ENCODE measurements at regions not wholly inside any gene's neighbourhood (a gene's known extent, or its start where the extent isn't known, plus 50 kb on each side); places are given as distances from the start of the nearest gene placed in this dataset.

DNA sequence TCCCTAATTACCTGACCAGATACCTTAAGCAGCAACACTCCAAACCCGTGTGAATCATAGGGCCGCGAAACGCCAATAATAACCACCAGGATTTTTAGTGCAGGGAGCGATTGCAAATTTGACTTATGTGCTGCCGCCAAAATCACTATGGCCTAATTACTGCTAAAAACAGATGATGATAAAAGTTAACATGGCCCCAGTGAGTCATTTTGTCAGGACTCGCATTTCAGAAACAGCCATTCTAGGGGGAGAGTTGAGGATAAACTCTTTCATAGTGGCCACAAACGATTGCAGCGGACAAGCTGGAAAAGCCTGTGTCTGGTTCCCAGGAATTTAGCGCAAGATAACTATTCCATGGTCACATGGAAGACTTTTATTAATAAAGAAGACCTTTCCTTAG, 103.4 kb downstream of the HLX start:
- DNase-seq (ENCODE audit: low spot score), result no peak

DNA sequence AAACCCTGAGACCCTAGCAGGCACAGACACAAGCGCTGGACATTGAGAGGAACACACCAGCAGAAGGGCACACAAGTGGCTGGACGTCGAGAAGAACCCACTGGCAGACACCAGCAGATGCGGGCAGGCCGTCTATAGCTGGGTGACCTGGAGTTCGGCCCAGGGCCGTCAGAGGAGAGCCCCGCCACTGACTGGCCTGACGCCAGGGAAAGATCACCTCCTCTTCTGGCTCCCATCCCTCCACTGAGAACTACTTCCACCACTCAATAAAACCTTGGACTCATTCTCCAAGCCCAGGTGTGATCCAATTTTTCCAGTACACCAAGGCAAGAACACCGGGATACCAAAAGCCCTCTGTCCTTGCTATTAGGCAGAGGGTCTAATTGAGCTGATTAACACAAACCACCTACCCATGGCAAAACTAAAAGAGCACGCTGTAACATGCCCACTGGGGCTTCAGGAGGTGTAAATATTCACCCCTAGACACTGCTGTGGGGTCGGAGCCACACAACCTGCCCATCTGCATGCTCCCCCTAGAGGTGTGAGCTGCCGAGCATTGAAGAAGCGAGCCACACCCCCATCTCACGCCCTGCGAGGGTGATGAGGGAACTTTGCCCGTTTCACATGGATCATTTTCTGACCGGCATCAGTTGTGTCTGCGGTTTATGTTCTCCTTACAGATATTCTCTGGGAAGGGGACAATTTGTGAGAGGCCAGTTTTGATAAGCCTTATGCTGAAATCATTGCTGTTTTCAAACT, 104.8 kb downstream of the HLX start:
- no peak for DNase-seq (ENCODE audit: low spot score)

DNA sequence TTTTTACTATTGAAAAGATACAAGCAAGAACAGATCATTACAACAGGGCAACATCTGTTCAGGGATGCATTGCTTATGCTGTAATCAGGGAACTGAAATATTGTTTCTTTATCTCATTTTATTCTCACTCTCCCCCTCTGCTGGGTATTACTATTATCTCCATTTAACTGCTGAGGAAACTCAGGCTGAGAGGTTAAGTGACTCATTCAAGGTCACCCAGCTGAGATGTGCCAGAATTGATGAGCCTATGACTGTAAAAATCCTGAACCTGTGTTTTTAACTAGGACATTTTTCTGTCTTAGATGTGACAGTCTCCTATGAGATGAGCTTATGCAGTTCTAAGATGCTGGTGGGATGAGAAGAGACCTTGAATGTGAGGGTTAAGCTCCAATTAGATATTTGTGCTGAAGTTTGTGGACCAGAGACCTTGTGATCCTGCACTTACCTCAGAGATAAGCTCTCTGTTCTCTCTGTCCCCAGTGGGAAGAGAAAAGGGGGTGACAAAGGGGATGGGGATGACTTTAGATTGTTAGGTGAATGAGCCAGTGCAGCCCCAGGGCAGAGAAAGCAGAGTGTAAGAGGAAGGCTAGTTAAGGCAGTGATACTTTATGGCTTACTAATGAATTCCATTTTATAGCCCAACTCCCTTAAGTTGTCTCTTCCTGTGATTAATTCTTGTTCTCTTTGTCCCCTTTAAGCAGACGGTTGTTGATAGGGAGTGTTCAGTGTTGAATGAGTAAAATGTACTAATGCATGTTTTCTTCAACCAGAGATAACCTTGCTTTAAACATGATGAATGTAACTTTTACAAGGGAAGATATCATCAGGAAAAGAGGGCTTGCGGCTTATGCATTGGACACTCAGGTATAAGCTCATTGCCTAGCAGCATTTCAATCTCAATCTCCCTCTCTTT, 111.4 kb downstream of the HLX start:
- DNase-seq (ENCODE audit: low spot score), result peak; percentile 65

DNA sequence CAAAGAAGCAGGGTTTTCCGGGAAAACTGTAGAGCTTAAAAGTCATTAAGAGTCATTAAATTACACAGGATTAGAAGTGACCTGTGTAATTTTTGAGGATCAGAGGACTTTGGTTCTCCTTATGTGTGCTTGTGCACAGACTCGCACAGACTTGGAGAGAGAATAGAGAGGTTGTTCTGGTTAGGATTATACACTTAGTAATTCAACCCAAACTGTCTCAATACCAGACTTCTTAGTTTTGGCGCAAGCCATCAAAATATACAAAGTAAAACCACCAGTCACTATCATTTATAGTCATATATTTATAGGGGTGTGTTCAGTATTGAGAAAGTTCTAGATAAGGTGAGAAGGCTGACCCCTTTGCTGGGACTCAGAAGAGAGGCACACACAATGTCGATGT, 112.3 kb downstream of the HLX start:
- DNase-seq (ENCODE audit: low spot score), result no peak

DNA sequence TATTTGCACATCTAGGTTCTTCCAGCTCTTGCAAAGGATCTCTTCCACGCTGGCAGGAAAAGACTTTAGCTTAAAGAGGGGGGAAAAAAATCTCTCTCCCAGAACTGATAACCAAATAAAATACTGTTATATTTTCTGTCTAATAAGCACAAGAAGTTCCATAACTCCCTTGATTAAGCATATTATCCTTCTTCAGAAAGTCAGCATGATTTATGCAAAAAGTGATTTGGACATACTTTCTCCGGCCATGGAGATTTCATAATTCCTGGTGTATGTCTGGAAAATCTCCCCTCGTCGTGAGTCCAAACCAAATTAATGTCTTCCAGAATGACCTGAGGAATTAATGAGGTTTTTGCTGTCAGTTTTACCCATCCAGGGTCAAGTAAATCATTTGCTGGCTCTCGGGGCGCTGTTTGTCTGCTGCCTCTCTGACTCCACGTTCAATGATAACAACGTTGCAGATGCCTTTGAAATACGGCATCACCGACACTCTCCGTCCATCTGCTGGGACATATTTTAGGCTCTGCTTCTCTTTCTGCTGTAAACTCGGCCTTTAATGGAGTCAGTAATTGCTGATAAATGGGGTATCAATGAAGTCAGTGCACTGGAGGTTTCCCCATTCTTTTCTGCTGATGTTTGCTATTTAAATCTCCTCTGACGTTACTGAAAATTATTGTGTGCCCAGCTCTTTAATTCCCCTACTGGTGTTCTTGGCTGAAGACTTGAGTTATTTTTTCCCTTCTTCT, 112.9 kb downstream of the HLX start:
- no peak for DNase-seq (ENCODE audit: low spot score)

DNA sequence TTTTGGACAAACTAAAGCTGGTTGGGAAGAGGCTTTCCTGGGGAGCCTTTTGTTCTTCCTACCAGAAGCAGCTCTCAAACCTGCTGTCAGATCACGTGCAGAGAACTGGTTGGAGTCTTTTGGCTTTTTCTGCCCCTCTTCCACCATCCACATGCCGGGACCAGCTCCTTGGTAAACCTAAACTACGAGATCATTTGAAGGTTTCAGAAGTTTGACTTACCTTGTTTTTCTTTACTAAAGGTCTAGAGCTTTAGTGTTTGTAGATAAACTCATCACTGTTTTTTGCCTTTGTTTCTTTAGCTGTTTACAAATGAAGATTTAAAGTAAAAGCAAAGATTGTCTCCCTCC, 113.4 kb downstream of the HLX start:
- no peak for DNase-seq (ENCODE audit: low spot score)

DNA sequence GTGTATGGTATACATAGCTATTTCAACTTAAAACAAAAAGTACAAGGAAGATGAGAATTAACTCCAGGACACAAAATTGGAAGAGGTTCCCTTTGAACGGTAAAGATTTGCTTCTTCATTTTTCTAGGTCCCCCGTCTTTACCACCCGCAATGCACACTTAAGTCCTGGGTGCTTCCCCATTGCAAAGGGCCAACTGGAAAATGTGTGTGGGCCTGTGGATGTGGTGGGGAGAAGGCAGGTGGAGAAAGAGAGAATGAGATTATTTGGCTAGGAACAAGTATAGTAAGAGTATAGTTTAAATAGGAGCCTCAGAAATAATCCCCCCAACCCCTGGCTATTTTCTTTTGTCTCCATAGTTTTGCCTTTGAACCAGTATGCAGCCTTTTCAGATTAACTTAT, 115.4 kb downstream of the HLX start:
- DNase-seq (ENCODE audit: low spot score), result no peak

DNA sequence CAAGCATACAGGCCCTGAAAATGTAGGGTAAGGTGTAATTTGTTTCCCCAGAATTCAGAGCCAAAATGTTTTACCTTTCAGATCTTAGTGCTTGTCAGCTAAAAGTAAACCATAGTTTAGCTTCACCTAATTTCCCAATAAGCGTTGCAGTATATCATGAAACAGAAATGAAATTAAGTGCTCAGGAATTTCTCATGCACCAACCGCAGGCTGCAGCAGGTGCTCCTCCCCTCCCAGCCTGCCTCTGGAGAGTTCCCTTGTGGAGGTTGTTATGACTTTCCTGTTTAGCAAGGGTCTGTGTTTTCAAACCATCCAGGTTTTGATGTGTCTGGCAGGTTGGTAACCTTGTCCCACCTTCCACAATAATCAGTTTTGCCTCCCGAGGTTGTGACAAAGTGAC, 118.5 kb downstream of the HLX start:
- DNase-seq (ENCODE audit: low spot score), result no peak

DNA sequence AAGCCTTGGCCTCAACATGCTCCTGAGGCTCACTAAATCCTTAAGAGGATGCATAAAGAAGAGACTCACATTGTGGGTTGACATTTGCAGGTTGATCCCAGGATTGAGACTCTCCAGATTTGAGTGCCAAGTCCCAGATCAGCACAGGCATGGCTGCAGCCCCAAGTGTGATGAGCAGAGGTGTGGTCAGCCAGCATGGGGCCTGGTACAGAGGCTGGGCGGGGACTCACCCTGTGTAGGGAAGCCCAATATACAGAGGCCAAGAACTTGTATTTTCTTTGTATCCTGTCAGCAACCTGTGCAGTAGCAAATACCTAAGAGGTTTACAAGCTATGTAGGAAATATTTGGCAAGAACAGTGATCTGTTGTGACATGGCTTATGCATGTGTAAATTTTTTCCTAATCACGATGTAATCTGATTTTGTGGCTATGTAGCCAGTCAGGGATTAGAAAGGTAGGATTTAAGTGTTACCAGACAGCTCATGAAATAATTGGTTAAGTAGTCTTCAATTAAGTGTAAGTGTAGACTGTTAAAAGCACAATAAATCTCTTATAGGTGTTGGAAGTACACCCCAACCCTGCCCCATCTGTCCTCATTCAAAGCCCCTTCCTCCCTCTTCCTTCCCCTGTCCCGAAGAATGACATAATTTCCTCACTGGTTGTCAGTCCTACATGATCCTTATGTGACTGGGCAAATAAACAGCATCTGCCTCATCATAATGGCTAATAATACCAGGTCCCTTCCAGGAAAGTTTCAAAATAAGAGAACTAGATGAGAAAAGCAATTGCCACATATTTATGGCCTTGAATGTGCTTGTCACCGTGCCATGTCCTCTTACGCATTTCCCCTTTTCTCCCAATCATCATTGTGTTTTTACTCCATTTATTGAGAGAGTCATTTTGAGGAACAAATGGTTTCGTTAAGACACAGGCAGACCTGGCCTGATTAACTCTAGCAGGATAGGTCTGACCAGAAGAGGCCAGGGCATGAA, 120.9 kb downstream of the HLX start:
- DNase-seq (ENCODE audit: low spot score), result peak; percentile 57

DNA sequence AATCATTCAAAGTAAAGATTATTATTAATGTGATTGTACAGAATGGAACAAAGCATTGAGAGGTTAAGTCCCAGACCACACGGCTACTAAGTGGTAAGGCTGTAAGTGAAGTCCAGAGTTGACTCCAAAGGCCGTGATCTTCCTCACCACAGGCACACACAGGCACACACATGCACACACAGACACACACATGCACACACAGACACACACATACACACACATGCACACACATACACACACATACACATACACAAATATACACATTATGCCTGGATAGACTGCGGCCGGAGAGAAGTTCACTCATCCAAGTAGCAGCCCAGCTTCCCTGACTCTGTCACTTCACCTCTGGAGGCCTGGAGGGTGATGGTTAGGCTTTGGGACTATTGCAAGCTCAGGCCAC, 121.9 kb downstream of the HLX start:
- DNase-seq (ENCODE audit: low spot score), result no peak

DNA sequence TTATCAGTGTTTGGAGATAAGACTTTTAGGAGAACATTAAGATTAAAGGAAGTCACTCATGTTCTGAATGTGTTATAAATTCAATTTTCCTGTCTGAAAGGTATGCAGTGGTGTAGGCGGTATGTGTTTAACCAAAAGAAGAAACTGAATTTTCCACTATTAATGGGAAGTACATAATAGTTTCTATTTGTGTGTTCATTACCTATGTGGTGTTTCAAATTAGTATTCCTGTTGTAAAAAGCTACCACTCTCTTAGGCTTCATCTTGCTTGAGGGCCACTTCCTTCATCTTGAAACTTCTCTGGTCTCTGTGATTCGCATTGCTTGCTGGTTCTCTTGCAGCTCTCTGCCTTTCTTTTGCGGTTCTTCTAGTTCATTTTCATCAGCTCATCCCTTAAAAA, 123.4 kb downstream of the HLX start:
- DNase-seq (ENCODE audit: low spot score), result no peak

DNA sequence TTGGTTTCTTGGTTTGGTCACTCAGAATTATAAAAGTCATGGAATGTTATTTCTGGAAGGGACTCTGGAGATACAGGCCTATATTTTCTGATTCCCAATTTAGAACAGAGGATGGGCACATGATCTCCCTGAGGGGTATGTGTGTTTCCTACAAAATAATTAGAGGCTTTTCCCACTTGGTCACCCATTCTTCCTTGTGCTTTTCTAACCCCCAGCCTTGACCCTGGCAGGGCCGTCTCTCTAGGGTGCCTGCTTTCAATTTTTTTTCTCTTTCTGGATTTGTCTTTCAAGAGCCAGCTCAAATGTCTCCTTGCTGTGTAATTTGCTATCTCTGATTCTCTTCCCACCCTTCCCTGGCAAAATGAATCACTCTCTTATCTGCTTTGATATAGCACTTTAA, 131.9 kb downstream of the HLX start:
- no peak for DNase-seq (ENCODE audit: low spot score)

DNA sequence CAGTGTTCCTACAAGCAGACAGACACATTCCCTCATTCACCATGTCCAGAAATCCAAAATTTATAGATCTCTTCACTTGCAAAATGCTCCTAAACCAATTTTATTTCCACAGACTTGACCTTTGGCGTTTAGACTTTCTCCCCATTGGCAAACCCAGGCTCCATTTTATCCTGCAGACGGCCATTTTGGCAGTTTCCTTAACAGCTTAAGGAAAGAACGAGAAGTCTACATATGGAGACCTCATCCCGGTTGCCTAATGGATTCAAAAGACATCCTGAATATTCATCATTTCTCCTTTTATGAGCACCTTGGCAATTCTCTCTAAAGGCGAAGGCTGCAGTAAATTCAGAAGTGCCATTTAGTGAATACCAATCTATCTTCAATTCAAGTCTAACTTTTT, 132.9 kb downstream of the HLX start:
- no peak for DNase-seq (ENCODE audit: low spot score)

DNA sequence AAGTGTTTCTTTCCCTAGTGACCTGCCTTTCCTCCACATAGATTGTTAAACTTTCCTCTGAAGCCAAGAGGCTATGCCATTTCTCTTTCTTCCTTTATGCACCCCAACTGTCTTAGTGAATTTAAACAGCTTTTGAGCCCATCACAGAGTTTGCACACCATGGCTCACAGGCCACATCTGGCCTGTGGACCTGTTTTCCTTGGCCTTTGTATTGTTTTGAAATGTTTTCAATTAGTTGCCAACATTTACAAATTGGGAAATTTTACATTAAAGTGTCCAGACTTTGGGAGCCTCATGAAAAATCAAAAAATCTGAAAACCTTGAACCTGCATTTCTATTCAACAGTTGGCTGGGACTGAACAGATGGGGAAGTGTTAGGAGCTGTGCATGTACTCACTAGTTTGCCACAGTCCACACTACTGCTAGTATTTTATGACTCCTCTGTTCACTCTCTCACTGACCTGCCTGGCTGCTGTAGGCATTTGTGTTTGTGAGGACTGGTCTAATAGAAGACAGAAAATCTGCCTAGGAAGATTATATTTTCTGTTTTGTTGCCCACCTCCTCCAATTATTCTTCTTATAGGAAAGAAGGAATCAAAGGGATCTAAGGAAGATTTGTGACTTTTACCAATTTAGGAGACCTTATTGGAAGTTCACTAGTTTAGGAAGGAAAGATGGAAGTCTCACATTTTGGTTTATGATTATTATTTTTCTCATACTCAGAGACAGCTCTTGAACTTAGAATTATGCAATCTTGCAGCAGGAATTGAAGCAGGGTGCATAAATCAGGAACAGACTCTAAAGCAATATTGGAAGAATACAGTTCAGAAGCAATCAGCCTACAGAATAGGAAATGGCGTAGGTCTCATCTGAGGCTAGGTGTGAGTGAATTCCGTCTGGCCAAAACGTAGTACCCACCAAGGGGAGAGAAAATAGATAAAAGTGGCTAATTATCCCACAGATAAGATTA, 134.7 kb downstream of the HLX start:
- no peak for DNase-seq (ENCODE audit: low spot score)

DNA sequence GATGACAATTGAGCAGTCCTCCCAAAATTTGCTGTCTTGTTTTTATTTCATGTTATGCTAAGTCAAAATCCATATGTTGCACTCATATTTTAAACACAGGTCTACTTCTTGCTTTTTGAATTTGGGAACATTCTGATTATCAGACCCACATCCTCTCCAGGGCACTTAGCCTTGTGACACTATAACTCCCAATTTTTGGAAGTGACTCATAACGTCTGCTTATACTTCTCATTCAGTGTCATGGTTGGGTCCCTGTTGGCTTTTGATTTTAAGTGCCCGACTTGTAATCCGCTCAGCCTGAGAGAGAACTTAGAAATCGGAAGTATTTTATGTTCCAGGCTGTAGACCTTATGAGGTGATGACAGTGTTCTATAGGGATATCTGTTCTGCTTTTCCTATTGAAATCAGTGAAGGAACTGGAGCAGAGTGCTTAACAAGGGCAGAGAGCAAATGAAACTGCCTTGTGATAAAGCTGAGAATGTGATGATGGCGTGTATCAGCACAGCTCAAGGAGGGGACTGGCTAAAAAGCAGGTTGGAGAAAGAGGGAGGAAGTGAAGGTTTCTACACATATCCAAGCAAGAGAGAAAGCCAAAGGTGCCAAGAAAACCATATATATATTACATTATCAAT, 136.0 kb downstream of the HLX start:
- no peak for DNase-seq (ENCODE audit: low spot score)

DNA sequence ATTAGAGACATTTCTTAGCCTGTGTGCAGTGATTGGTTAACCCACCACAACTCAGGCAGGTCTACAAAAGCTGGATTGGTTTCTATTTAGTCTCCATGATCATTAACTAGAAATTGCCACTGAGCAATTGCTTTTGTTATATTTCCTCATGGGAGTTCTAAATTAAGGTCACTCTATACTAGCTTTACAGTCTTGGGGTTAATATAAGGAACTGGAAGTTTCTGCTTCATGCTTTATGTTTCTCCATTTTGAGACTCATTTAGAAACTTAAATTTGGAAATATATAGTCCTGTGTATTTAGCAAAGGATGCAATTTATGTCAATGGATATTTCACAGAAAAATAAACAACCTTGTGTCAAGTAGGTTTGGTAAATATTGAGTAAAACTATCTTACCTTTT, 137.5 kb downstream of the HLX start:
- DNase-seq (ENCODE audit: low spot score), result no peak

DNA sequence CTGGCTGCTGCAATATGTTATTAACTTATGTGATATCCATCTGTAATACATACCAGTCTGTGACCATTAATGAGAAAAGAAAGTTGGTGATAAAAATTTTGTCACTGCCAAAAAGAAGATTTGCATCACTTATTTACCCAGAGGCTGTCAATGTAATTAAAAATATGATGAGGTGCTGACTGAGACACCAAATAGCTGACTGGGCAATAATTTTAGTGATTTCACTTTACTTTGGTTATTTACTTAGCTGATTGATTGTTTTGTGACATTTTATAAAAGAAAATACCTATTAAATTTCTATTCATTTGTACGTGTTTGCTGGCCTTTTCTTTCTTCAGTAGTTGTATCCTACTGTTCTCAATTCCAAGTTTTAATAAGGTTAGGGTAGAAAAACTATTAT, 139.2 kb downstream of the HLX start:
- no peak for DNase-seq (ENCODE audit: low spot score)

DNA sequence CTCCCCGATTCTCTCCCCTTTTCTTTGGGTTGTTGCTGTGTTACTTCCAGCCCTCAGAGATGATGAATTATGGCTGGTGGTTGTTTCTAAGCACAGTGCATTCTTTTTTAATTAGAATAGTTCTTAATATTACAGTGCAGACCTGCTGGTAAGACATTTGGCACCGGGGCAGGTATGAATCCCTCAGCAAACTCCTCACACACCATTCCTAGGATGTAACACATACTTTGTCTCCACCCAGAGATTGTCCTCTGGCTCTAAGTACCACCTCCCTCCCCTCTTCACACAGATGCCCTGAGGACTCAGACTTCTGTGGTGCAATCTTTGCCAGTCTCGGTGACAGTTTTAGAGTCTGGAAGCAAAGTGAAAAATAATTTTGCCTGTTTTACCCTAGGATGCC, 143.1 kb downstream of the HLX start:
- no peak for DNase-seq (ENCODE audit: low spot score)

DNA sequence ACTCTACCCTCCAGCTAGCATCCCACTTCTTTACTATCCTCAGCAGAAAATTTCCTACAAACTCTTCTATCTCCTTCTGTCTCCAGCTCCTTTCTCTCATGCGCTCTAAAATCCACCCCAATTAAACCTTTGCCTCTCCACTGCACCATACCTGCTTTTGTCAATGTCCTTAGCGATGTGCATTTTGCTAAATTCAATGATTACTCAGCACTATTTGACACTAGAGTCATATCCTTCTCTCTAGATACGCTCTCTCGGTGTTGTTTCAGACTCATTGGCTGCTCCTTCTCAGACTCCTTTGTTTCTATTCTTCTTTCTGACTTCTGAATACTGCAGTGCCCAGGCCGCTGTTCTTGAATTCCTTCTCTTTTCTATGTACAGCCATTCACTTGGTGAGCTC, 144.2 kb downstream of the HLX start:
- DNase-seq (ENCODE audit: low spot score), result no peak

DNA sequence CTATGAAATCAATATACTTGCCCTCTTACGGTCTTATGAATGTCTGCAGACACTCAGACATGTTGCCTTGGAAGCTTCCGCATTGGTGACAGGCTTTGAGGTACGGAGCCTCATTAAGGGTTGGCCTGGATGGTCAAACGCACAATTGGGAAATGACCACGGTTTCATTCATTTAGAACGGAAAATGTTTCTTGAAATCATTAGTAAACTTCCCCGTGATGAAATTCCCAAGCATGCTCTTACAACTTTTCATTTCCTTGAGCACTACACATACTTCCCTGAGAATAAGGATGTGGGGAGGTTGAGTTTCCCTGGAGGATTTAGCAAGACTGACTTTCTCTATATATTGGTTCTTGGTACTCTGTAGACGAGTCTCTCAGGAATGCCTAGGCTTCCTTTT, 146.3 kb downstream of the HLX start:
- DNase-seq (ENCODE audit: low spot score), result peak; percentile 18

All from kidney capillary endothelial cell (primary cell).